ENCODE measurements at regions not wholly inside any gene's neighbourhood (a gene's known extent, or its start where the extent isn't known, plus 50 kb on each side); places are given as distances from the start of the nearest gene placed in this dataset.

DNA sequence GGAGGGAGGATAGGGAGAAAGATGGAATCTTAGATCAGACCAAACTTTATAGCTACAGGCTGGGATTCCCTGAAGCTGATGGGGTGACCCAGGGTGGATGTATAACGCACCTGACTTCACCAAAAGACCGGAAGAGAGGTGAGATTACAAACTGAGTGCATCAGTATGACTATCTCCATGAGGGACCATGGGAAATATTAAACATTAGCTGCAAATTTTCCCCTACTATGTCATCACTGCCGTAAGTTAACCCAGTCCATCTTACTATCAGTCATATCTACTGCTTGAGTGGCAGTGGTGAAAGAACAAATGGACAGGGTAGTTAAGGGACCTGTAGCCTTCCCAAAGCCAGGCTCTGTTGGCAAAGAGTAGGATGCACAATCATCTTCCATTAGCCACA lies 368.3 kb downstream of the EFNA5 start:
- TF ChIP-seq, protein P1, sequence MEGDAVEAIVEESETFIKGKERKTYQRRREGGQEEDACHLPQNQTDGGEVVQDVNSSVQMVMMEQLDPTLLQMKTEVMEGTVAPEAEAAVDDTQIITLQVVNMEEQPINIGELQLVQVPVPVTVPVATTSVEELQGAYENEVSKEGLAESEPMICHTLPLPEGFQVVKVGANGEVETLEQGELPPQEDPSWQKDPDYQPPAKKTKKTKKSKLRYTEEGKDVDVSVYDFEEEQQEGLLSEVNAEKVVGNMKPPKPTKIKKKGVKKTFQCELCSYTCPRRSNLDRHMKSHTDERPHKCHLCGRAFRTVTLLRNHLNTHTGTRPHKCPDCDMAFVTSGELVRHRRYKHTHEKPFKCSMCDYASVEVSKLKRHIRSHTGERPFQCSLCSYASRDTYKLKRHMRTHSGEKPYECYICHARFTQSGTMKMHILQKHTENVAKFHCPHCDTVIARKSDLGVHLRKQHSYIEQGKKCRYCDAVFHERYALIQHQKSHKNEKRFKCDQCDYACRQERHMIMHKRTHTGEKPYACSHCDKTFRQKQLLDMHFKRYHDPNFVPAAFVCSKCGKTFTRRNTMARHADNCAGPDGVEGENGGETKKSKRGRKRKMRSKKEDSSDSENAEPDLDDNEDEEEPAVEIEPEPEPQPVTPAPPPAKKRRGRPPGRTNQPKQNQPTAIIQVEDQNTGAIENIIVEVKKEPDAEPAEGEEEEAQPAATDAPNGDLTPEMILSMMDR (IDR thresholded peaks at IDR 0.05; ENCODE audit: insufficient read depth, low read depth, low read length) = no peak
- TF ChIP-seq EZH2 (IDR thresholded peaks at IDR 0.05; ENCODE audit: insufficient read depth, low read length) = no peak

All from astrocyte (in vitro differentiated cells and primary cell).